ENCODE measurements at regions not wholly inside any gene's neighbourhood (a gene's known extent, or its start where the extent isn't known, plus 50 kb on each side); places are given as distances from the start of the nearest gene placed in this dataset.

GRCh38 chr7:34308595-34308994, 349.4 kb upstream of the NPSR1 start:
- TF ChIP-seq CTCF (IDR thresholded peaks at IDR 0.05; ENCODE audit: insufficient read depth, low read length) (no peak), POLR2AphosphoS5 (IDR thresholded peaks at IDR 0.05; ENCODE audit: low read depth) (no peak), GABPA (IDR thresholded peaks at IDR 0.05; ENCODE audit: low read depth) (no peak), REST (IDR thresholded peaks at IDR 0.05; ENCODE audit: insufficient replicate concordance, low read depth) (no peak), SPI1 (IDR thresholded peaks at IDR 0.05; ENCODE audit: borderline replicate concordance, low read depth) (no peak)

All from HL-60 (cell line).